ENCODE measurements at regions not wholly inside any gene's neighbourhood (a gene's known extent, or its start where the extent isn't known, plus 50 kb on each side); places are given as distances from the start of the nearest gene placed in this dataset.

GRCh38 chr2:128402911-128403670 is 84.4 kb upstream of the HS6ST1 start:
- no peak for DNase-seq

DNA sequence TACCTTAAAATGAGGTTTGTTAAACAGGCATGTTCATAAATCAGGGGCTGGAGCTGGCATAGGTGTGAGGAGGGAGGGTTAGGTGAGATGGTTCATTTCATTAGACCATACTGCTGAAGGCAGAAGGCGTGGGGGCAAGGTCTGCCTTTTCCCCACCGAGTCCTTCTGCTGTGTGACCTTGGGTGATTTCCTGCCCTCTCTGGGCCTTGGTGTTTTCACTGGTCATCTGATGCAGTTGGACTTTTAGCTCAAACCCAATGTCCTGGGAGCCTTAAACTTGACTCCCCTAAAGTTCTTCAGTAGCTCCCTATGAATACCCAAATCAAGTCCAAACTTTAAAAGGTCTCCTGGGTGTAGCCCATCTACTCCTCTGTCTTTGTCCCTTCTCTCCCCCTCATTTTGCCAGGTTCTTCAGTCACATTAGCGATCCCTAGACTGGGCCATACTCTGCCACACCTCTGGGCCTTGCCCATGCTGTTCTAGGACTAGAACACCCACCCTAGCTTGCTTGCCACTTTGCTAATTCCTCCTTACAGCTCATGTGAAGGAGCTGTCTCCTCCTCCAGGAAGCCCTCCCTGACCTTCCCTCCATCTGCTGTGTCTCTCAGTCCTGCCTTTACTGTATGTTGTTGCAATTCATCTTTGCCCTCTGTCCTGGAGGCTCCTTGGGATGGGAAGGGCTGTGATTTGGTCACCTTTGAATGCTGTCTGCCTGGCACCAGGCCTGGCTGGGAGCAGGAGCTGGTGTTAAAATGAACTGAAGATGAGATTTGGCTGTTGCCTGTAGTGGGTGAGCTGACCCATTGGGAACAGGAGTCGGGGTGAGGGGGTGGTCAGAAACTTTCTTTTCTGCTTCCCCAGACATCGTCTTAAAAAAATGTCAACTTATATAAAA is 85.4 kb upstream of the HS6ST1 start:
- DNase-seq, result no peak

DNA sequence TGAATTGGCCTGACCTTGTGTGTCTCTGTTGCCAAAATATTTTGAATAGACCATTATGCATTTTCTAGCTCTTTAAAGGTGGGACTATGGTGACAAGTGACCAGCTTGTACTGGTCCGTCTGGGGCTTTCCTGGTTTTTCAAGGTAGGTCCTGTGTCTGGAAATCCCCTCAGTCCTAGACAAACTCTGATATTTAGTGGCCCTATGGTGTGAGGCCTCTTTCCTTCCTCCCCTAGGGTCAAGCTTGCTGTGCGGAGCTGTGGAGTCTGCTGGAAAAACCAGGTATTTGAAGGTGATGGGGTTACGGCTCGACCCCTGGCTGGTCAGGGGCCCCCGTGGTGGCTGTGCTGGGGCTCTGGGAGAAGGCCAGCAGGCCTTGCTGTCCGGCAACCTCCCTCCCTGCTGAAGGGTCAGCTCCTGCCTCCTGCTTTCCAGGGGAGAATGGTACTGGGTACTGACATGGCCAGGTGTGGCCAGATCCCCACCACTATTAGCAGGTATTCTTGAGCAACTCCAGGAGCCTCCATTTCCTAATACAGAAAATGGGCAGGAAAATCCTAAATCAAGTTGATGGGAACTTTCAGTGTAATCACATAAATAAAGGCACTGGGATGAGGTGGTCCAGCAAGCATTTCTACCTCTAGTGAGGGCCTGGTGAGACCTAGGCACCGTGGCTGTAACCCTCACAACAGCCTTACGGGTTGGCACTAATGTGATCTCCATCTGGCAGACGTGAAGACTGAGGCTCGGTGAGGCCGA is 86.2 kb upstream of the HS6ST1 start:
- no peak for DNase-seq

- no peak for DNase-seq
Observed at GRCh38 chr2:128405467-128405900, 86.8 kb upstream of the HS6ST1 start.

- DNase-seq, result no peak
Observed at GRCh38 chr2:128405981-128406613, 87.4 kb upstream of the HS6ST1 start.

DNA sequence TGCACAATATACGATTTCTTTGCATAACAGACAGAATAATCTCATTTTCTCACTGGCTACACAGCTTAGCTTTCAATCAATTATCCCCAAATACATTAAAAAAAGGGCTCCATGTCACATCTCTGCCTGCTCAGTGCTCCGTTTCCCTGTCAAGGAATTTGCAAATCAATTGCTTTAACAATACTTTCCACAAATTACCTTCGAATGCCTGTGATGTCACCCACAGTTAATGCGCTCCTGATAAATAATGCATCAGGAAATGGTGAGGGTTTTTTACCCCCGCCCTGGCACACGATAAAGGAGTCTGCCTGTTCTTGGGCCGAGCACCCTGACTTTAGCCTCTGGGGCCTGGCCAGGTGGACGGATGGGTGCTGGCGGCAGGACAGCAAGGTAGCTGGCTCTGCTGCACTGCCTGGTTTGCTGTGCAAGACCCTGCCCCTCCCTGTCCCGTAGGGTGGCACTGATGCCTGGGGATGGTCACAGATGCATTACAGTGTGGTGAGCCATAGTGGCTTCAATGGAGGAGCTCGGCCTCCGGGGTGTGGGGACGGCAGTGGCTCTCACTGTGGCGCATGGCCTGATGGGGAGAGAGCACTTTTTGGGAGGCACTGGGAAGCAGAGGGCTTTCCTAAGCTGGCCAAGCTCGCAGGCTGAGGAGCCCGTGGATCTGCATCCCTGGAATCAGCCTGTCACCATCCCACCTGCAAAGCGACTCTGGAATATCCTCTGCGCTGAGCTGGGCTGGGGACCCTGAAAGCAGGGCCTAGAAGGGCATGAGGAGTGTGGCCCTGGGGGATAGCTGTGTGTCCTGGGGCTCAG is 88.3 kb upstream of the HS6ST1 start:
- no peak for DNase-seq

DNA sequence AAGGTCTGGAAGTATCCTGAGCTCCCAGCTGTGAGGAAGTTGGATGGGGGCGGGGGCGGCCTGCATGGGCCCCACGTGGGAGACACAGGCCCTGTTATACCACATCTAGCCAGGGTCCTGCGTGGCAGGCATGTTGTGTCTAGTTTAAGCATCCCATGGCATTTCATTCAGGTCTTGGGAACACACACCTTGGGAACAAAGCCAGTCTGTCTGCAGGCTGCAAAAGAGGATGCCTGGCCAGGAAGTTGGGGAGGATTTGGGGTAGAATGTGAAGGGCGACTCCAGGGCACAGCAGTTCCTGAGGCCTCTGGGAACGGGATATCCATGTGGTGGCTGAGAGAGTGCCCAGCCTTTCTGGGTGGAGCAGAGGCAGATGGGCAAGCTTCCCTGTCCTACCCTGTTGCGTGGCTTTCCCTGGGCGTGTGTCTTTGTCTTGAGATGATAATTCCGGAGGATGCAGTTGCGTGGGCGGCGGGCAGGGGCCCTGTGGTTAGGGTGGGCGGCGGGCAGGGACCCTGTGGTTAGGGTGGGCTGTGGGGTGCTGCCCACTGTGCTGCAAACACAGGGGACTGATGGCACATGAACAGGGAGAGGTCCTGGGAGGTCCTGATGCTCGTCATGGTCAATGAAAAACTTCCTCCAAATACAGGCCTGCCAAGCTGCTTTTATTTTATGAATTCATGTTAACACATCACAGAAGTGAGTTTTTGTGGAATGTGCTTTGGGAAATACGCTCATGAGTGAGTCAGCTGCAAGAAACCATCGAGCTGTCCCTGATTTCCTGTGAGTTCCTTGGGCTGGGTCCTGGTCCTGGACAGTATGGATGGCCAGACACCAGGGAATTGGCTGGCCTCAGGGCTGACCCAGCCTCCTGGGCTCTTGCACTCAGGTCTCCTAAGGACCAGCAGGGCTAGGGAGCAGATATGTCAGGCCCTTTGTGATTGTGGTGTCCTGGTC is 90.0 kb upstream of the HS6ST1 start:
- DNase-seq, result no peak

DNA sequence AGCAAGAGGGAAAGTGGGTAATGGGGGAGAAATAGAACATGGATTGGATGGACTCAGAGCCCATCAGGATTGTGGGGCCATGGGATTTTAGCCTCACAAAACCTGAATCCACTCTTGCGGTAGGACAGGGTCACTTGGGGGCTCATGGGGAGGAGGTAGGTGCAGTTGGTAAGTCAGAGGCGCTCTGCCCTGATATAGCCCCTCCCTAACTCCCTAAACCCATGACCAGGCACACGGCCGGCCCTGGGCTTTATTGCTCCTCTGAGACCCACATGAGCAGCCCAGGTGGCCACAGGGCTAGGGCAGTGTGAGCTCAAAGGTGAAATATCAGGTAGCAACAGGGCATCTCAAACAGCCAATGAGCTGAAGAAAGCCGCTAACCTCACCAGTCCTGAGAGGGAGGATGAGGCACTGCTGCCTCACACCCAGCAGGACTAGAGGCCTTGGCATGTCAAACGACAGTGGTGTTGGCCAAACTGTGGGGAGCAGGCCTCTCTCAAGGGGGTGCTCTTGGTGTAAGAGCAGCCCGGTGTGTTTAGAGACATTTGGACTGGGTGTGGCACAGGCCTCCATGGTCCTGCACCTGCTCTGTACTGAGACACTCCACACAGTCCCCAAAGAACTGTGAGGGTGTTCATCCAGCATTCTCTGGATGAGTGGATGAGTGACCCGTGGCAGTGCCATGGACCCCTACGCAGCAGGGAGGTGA is 90.8 kb upstream of the HS6ST1 start:
- DNase-seq, result no peak

DNA sequence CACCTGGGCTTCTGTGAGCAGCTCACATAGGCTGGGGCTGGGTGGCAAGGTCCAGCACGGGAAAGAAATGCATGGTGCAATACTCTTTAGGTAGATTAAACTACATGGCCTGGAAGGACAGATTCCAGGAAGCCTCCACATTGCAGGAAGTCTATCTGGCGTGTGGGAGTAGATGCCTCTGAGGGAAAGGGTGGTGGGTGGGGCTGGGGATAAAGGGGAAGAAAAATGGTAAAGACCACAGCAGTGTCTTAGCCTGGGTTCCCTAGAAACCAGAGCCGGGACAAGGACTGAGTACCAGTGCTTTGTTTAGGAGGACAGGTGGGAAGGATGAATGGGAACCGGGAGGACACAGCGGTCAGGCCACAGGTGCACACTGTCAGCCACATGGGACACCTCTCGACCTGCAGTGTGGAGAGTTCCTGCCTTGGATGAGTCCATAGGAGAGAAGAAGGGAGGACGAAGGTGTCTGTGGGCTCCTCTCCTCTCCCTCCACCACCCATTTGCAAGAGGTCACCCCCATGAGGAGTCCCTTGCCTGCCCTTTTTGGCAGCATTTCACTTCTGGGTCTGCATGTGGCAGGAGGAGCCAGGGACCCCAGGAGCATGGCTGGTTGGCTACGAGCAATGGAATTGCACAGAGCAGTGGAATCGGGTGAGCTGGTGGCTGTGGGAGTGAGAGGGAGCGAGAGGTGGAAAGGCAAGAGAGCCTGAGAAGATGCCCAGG is 91.5 kb upstream of the HS6ST1 start:
- DNase-seq, result no peak

DNA sequence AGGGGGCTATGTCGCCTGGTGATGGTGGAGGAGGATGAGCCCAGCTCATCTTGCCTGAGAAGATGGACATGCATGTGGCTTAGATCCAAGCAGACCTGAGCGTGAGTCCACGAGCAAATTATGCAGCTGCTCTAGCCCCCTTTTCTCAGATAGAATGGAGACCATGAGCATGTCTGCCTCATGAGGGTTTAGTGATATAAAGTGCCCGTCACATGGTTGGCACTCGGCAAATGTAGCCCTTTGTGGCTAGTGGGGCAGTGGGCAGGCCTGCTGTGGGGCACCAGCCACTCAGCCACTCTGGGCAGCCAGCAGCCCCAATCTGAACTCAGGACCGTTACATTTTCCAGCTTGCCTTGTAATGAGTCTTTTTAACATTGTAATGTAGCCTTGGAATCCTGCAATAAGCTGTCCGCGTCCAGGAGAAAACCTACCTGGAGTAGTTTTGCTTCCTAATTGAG is 92.1 kb upstream of the HS6ST1 start:
- DNase-seq, result no peak

DNA sequence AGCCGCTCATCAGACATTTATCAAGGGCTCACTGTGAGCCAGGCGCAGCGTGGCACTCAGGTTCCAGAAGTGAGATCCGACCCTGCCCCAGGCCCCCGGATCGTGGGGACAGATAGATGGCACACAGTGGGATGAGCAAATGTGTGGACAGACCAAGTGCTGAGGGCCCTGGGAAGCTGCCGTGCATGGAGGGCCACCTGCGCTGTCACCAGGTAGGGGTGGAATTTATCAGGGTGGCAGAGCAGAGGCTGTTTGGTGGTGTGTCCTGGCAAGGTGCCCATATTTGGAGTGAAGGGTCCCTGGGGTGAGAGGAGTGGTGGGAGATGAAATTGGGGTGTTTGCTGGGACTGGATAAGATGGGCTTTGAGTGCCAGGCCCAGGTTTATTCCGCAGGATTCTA is 92.8 kb upstream of the HS6ST1 start:
- no peak for DNase-seq

GRCh38 chr2:128412181-128412871 is 93.7 kb upstream of the HS6ST1 start:
- DNase-seq, result no peak

- DNase-seq, result no peak
Observed at GRCh38 chr2:128413014-128413717, 94.5 kb upstream of the HS6ST1 start.

DNA sequence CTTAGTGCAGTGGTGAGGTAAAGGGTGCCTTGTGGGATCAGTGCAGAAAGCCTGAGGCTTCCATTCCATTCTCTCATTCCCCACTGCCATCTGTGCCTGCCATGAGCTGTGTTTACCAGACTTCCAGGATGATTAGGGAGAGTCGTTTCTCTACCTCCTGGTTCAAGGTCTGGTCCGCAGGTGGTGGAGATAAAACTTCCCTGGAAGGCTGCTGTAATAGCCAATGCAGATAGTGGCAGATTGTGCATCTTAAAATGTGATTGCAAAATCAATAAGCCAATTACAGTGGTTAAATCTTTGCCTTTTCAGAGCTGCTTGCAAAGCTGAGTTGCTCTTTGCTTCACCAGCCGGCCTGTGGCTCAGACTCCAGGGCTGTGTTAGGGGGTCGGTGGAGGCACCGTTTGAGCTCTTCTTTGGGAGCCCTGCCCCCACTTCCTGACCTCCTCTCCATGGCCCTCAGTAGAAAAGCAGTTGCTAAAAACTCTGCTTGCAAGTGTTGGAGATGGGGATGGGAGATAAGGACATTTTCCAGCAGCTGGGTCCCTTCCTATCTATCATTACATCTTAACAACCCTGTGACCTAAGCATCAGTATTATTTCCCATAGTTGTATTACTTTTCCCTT is 95.2 kb upstream of the HS6ST1 start:
- no peak for DNase-seq

DNA sequence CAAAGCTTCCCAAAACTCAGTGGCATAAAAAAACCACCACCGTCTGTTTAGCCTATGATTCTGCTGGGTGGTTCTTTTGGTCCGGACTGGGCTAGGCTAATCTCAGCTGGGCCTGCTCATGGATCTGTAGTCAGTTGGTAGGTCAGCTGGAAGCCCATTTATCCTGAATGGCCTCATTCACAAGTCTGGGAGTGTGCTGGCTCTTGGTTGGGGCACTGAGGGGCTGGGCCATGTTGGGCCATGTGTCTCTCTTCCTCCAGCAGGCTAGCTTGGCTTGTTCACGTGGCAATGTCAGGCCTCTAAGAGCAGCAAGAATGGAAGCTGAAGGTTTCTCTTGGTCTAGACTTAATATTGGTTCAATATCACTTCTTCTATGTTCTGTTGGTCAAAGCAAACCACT is 95.7 kb upstream of the HS6ST1 start:
- DNase-seq, result no peak

GRCh38 chr2:128414946-128415778 is 96.5 kb upstream of the HS6ST1 start:
- no peak for DNase-seq

GRCh38 chr2:128415779-128416061 is 97.1 kb upstream of the HS6ST1 start:
- DNase-seq, result no peak
